GM19328 (cell line): ENCODE measurements at regions not wholly inside any gene's neighbourhood (a gene's known extent, or its start where the extent isn't known, plus 50 kb on each side); places are given as distances from the start of the nearest gene placed in this dataset.
"Not testable (repeated sequence)": the region's sequence is repeated elsewhere in the genome, so short reads cannot be mapped to it uniquely, and the experiment has no call there.

Experiments
- ATAC-seq: cut with Tn5 transposase; IDR thresholded peaks from one replicate; pipeline ENCODE4 v1.9.1; 2021; ENCODE audit warnings: mild to moderate bottlenecking, moderate library complexity; ENCODE audit not compliant: unreplicated experiment

DNA sequence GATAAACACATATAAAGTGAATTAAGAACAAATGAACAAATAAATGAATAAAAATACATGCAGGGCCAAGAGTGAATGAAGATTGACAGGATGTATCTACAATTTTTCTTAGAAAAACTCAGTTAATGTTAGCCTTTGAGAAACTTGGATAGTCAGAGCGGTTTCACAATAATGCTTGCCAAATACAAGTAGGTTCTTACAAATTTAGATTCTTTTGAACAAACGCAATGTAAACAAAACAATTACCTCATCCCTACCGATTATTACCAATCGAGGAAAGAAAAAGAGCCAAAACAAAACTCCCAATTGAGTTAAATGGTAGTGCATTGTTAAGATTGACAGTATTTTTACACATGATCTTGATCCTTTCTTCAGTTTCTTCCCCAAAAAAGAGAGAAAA, 176.9 kb upstream of the DEPDC1 start:
- ATAC-seq, result no peak

DNA sequence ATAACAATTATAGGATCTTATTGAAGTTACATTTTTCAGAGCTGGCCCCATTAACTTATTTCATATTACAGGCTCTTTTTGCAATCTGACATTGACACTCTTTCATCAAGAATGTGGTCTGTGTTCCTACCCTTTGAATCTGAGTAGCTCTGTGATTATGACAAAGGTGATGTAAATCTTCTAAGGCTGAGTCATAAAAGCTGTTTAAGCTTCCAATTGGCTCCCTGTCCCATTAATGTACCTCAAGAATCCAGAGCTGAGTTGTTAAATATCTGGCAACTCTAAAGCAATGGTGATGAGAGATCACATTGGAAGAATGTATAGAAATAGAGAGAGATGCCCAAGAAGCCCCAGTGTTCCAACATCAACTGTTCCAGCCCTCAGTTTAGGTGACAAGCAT, 178.5 kb upstream of the DEPDC1 start:
- ATAC-seq, result no peak

GRCh38 chr1:68677684-68678351, 180.9 kb upstream of the DEPDC1 start:
- ATAC-seq, result no peak

GRCh38 chr1:68696221-68696620, 199.3 kb upstream of the DEPDC1 start:
- ATAC-seq, result no peak

DNA sequence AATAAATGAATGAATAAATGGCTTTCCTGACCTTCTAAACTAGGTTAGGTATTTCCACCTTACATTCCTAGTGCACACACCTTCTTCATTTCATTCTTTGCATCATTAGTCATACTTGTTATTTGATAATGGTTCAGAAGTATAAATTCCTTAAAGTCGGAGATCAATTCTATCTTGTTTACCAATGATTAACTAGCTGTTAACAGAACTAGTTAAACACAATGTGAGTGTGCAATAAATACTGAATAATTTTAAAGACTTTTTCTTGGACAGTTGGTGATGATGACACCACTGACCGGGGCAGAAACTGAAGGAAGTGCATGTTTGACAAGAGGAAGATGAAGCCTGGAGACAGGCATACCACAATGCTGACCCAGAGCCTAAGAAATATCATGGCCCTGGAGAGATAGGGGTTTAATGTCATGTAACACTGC, 207.1 kb upstream of the DEPDC1 start:
- no peak for ATAC-seq

DNA sequence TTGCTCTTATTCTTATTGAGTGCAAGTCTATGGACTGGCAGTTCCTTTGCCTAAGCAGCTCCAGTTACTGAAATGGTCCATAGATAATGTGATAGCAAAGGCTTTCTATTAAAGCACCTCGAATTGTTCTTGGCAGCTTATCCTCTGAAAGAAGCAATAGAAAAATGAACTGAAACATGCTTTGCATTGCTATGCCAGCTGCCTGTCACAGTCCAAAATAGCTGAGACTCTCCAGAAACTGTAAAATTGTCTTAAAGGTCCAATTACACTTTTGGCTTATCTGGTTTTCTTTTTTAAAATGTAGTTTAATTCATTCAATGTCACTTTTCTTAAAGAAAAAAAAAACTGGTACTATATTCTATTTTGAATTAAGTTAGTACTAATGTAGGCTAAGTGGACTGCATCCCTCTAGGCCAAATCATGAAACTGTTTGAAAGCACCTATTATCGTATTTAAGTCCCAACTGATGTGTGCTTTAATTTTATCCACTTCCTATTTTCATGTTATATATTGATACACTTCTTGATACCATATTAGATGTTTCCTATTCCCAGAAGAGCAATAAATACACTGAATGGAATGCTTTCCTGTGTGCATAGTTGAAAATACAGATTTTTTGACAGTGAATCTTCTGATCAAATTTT, 208.0 kb upstream of the DEPDC1 start:
- ATAC-seq, result no peak

GRCh38 chr1:68705466-68705865, 208.6 kb upstream of the DEPDC1 start:
- no peak for ATAC-seq

- ATAC-seq, result no peak
Observed at GRCh38 chr1:68706639-68707317, 209.9 kb upstream of the DEPDC1 start.

DNA sequence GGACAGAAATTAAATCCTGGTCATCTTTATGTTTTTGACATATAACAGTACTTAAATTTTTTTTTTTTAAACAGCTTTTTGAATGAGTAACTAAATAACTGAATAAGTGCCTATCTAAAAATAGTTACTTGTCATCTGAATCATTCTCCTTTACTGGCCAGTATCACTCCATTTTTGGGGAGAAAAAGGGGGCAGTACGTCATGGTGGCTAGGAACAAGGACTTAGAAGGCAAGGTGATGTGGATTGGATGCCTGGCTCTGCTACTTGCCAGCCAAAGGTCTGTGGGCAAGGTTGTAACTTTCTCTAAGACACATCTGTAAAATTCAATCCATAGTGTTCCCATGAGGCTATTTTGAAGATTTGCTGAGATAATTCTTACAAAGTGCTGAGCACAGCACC, 220.4 kb upstream of the DEPDC1 start:
- ATAC-seq, result no peak

GRCh38 chr1:68720476-68720875, 223.6 kb upstream of the DEPDC1 start:
- ATAC-seq, result no peak

GRCh38 chr1:68723791-68724190, 226.9 kb upstream of the DEPDC1 start:
- ATAC-seq, result no peak

- no peak for ATAC-seq
Observed at GRCh38 chr1:68725001-68725752, 228.3 kb upstream of the DEPDC1 start.

DNA sequence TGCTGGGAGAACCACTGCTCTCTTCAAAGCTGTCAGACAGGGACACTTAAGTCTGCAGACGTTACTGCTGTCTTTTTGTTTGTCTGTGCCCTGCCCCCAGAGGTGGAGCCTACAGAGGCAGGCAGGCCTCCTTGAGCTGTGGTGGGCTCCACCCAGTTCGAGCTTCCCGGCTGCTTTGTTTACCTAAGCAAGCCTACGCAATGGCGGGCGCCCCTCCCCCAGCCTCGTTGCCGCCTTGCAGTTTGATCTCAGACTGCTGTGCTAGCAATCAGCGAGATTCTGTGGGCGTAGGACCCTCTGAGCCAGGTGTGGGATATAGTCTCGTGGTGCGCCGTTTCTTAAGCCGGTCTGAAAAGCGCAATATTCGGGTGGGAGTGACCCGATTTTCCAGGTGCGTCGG, 242.6 kb upstream of the DEPDC1 start:
- not testable (repeated sequence) for ATAC-seq

GRCh38 chr1:68745011-68745410, 248.1 kb upstream of the DEPDC1 start:
- ATAC-seq, result no peak

- ATAC-seq, result no peak
Observed at GRCh38 chr1:68745451-68745850, 248.6 kb upstream of the DEPDC1 start.

DNA sequence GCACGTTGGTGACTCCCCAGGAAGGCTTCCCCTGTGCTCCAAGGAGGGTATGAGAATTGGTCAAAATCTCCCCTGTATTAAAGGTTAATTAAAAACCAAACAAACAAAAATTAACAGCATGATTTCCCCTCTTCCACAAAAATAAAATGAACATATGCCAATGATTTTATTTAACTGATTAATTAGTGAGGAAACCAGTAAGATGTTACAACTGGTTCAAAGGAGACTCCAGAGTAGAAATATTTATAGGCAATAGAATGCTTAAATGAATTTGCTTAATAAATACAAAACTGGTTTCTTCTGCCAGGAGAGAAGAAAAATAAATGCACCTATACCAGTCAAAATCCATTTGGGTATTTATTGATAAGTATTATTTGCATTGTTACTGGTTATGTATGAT, 249.5 kb upstream of the DEPDC1 start:
- no peak for ATAC-seq

DNA sequence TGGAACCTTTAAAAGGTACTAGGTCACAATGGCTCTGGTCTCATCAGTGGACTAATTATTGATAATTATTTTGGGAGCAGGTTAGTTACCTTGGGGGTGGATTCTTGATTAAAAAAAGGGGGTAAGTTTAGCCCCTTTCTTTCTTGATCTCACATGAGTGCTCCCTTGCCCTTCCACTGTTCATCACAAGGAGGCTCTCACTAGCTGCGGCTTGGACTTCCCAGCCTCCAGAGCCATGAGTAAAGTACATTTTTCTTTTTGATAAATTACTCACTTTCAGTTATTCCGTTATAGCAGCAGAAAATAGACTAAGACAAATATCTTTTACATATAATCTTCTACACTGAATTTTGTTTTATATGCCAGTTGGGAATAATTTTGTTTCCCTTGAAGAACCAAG, 254.8 kb upstream of the DEPDC1 start:
- no peak for ATAC-seq

DNA sequence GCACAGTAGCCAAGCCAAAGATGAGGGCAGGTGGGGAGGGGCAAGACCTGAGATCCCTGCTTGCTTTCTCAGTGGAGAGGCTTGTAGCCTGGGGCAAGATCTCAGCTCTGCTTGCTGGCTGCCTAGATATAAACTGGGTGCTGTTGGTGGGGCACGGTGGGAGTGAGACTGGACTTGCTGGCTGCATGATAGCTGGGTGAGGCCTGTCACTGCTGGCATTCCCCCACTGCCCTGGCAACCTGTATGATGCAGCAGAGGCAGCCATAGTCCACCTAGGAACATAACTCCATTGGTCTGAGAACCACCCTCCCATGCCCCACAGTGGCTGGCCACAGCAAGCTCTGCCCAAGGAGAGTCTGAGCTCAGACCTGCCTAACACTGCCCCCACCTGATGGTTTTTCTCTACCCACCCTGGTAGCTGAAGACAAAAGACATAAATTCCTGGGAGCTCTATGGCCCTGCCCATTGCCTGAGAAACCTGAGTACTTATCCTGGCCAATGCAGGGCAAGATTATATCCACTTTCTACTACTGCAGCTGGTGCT, 261.9 kb upstream of the DEPDC1 start:
- no peak for ATAC-seq

GRCh38 chr1:68767941-68768340, 271.1 kb upstream of the DEPDC1 start:
- ATAC-seq, result no peak

DNA sequence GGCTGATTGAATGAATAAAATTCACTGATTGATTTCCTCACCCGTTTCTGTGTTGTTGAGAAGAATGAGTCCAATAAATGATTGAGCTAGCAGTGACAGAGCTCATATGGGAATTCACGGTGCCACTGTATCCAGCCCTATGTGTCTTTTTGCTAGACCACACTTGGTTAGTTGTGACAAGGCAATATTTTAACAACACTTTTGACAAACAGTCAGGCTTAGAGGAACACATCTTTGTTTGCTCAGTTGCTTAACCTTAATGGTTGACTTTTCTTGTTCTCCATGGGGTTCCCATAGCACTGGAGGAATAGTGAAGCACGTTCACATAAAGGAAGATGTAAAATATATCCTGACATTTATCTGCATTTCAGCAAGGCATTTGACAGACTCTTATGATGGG, 273.9 kb upstream of the DEPDC1 start:
- ATAC-seq, result no peak

- no peak for ATAC-seq
Observed at GRCh38 chr1:68777851-68778250, 281.0 kb upstream of the DEPDC1 start.
